Lower leg skin (tissue), 3 donors: ENCODE measurements at regions not wholly inside any gene's neighbourhood (a gene's known extent, or its start where the extent isn't known, plus 50 kb on each side); places are given as distances from the start of the nearest gene placed in this dataset.

Source experiments
- POLR2A ChIP-seq, 2 donors: fragments of 450-650 bp; IDR thresholded peaks; one replicate each; pipeline ENCODE4 v1.6.1; 2016 to 2017; ENCODE audit warnings: antibody characterized with exemption in 2 of 2, mild to moderate bottlenecking in 1 of 2, moderate library complexity in 1 of 2
- TF ChIP-seq, protein P1 (sequence below), 3 donors: fragments of 450-650 bp; IDR thresholded peaks; one replicate each; pipeline ENCODE4 v1.5.1; 2016; ENCODE audit warnings: antibody characterized with exemption in 3 of 3, mild to moderate bottlenecking in 3 of 3, moderate library complexity in 2 of 3

DNA sequence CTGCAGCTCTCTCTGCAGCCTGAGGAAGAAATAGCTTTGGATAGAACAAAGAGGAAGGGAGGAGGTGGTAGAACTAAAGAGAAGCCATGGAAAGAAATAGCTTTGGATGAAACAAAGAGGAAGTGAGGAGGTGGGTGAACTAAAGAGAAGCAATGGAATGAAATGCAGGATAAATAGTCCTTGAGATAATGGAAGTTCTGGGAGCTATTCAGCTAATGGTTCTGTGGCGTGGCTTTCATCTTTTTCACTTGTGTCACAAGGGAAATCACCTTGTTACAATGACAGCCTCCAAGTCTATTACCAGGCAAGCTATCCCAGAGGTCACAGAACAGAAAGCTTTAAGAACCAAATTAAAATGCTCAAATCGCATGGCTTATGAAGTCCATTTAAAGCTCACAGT lies 141.3 kb upstream of the ARG1 start:
- TF ChIP-seq, protein P1, sequence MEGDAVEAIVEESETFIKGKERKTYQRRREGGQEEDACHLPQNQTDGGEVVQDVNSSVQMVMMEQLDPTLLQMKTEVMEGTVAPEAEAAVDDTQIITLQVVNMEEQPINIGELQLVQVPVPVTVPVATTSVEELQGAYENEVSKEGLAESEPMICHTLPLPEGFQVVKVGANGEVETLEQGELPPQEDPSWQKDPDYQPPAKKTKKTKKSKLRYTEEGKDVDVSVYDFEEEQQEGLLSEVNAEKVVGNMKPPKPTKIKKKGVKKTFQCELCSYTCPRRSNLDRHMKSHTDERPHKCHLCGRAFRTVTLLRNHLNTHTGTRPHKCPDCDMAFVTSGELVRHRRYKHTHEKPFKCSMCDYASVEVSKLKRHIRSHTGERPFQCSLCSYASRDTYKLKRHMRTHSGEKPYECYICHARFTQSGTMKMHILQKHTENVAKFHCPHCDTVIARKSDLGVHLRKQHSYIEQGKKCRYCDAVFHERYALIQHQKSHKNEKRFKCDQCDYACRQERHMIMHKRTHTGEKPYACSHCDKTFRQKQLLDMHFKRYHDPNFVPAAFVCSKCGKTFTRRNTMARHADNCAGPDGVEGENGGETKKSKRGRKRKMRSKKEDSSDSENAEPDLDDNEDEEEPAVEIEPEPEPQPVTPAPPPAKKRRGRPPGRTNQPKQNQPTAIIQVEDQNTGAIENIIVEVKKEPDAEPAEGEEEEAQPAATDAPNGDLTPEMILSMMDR (IDR thresholded peaks at IDR 0.05) = no peak
- no peak for TF ChIP-seq POLR2A (IDR thresholded peaks at IDR 0.05)
